Body of pancreas (tissue), 4 donors: ENCODE measurements at regions not wholly inside any gene's neighbourhood (a gene's known extent, or its start where the extent isn't known, plus 50 kb on each side); places are given as distances from the start of the nearest gene placed in this dataset.
A peak's percentile ranks its signal among the peaks of the same experiment; 100 is the strongest.

Source experiments
- ATAC-seq: fragments of 150-250 bp; one replicate; pipeline ENCODE4 v1.9.1; 2016
- DNase-seq, 4 donors: peaks; one replicate each; pipeline ENCODE4 v3.0.0-alpha.2; 2019
- H3K27ac ChIP-seq, 4 donors: fragments of 200-600 bp; sonication (generic); 1 replicate in 3 of 4; 2 replicates in 1 of 4; pipeline versions ENCODE4 v1.5.1 to v1.6.1; 2016 to 2019; ENCODE audit warnings: mild to moderate bottlenecking in 1 of 4, mixed read lengths in 1 of 4, moderate library complexity in 1 of 4
- H3K27me3 ChIP-seq, 2 donors: fragments of 200-600 bp; sonication (generic); one replicate each; pipeline ENCODE4 v1.6.0; 2016; ENCODE audit warnings: mild to moderate bottlenecking in 1 of 2
- H3K36me3 ChIP-seq, 2 donors: fragments of 200-600 bp; sonication (generic); replicated peaks in 1 of 2; 2 replicates each; pipeline ENCODE4 v1.5.1; 2016; ENCODE audit warnings: low read depth in 2 of 2; ENCODE audit not compliant: insufficient read depth in 1 of 2
- H3K4me1 ChIP-seq: fragments of 200-600 bp; sonication (generic); one replicate; pipeline ENCODE4 v1.6.0; 2016
- H3K4me3 ChIP-seq, 2 donors: fragments of 200-600 bp; sonication (generic); 1 replicate in 1 of 2; 2 replicates in 1 of 2; pipeline ENCODE4 v1.5.1; 2016 to 2019
- H3K9me3 ChIP-seq, 3 donors: fragments of 200-600 bp; sonication (generic); 1 replicate in 2 of 3; 2 replicates in 1 of 3; pipeline ENCODE4 v1.5.1; 2016
- POLR2A ChIP-seq, 3 donors: fragments of 450-650 bp; IDR thresholded peaks; one replicate each; pipeline ENCODE4 v1.6.1; 2016; ENCODE audit warnings: antibody characterized with exemption in 3 of 3, mild to moderate bottlenecking in 2 of 3
- WGBS, 2 donors: methylation state at CpG; one replicate each; pipeline ENCODE4 v1.1.5; 2017; 5-methylcytosine and 5-hydroxymethylcytosine counted together
- intact Hi-C: fragments of 100-400 bp; cut with DNase I; formaldehyde crosslinking; loops from one replicate; pipeline ENCODE4 v1.15.1; 2023
- TF ChIP-seq, protein P1 (sequence below), 7 experiments: fragments of 450-650 bp in 4 of 7; fragments of 200-600 bp in 3 of 7; sonication (generic) in 3 of 7; IDR thresholded peaks; one replicate each; pipeline ENCODE4 v1.5.1; 2016 to 2019; ENCODE audit warnings: antibody characterized with exemption in 7 of 7

DNA sequence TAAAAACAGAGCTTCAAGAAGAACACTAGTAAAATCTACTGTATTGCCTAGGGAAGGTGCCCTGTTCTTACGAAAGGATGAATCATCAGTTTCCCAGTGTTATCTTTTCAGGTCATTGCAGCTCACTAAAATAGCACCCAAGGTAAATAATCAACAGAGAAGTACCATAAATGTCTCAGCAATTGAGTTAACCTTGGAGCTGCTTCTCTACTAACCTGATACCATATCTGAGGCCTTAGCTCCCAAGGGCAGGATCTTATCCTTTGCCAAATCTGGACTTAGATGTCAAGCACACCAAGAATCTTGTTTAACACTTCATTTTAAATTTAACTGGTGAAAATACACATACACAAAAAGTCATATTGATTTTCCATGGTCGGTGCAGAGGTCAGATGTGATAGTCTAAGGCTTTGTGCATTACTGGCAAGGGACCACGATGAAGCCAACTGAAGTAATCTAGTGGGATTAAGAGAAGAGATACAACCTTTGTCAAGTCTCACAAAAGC is 81.5 kb downstream of the EDN1 start:
- ATAC-seq (peak; percentile 94), DNase-seq (peak in 1 of 4 donors; percentile 26)
- 7 to 19% methylated on average over 3 of the region's 3 CpGs for WGBS, 2 donors

DNA sequence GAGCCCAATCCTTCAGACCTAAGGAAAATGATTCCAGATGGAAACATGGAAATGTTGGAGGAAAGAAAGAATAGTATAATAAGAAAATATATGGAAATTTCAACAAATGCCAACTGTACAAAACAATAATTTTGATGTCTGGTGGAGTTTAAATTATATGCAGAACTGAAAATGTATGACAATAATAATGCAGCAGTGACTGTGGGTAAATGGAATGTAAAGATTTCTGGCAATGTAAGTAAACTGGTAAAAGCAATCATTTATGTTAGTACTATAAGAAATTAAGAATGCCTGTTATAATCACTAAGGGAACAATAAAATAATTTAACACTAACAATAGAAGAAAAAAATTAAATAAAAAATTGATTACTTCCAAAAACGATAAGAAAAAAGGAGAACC is 89.0 kb downstream of the EDN1 start:
- 75 to 80% methylated on average over 1 of the region's 1 CpG for WGBS, 2 donors
- Histone ChIP-seq H3K9me3 (no peaks in the 10 kb centered on the region), H3K27ac (no peak overlapping the region), H3K4me3 (no peak overlapping the region), H3K36me3 (no peaks in the 10 kb centered on the region), H3K27me3 (no peaks in the 10 kb centered on the region), H3K4me1 (no peaks in the 10 kb centered on the region)
- TF ChIP-seq POLR2A (IDR thresholded peaks at IDR 0.05) = no peak
- TF ChIP-seq, protein P1, sequence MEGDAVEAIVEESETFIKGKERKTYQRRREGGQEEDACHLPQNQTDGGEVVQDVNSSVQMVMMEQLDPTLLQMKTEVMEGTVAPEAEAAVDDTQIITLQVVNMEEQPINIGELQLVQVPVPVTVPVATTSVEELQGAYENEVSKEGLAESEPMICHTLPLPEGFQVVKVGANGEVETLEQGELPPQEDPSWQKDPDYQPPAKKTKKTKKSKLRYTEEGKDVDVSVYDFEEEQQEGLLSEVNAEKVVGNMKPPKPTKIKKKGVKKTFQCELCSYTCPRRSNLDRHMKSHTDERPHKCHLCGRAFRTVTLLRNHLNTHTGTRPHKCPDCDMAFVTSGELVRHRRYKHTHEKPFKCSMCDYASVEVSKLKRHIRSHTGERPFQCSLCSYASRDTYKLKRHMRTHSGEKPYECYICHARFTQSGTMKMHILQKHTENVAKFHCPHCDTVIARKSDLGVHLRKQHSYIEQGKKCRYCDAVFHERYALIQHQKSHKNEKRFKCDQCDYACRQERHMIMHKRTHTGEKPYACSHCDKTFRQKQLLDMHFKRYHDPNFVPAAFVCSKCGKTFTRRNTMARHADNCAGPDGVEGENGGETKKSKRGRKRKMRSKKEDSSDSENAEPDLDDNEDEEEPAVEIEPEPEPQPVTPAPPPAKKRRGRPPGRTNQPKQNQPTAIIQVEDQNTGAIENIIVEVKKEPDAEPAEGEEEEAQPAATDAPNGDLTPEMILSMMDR (IDR thresholded peaks at IDR 0.05) = no peak
- no peak for ATAC-seq
- intact Hi-C loops = no loop called here
- DNase-seq = no peak

More for the DNA sequence above, 81.5 kb downstream of the EDN1 start:
- Histone ChIP-seq H3K4me1 (peaks cover 40% of the 10 kb centered on the region), H3K4me3 (no peak overlapping the region), H3K9me3 (no peaks in the 10 kb centered on the region), H3K36me3 (no peaks in the 10 kb centered on the region), H3K27me3 (no peaks in the 10 kb centered on the region), H3K27ac (peak overlapping the region; percentile 47 to 60 (median 56))
- intact Hi-C loops = no loop called here
- no peak for TF ChIP-seq POLR2A (IDR thresholded peaks at IDR 0.05)
- TF ChIP-seq, protein P1 (IDR thresholded peaks at IDR 0.05) = no peak

DNA sequence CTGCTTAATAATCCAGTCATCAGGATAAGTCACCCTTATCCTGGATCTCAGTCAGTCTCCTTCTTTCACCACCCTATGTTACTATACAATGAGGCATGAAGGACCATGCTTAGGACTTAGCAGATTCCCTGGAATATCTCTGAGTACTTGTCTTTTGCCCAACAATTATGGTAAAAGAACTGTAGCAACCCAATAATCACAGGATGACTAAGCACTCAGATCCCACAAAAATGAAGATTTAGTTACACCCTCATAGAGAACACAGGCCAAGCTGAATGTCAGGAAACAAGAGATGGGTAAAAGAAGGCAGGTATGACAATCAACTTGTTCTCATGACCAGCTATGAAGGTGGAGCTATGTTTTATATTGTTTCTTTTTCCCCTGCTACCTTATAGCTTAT is 91.4 kb downstream of the EDN1 start:
- no peaks in the 10 kb centered on the region for H3K4me1 ChIP-seq

DNA sequence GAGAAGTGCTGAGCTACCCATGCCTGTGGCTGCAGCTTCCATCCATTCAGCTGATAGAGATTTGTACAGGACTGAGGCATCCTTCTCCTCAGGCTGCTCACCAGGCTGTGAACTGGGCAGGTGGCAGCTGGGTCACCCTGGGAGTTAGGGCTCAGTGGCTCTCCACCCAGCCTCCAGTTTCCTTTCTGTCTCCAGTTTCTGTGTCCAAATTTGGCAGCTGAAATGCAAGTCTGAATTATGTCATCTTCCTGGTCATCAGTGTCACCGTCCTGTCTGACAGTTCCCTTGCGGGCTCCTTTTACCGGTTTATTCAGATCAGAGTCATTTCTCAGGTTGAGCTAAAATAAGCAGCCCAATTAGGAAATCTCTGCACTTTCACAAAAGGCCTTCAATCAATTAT is 93.3 kb downstream of the EDN1 start:
- WGBS, 2 donors = 89 to 97% methylated on average over 3 of the region's 3 CpGs
- DNase-seq = no peak
- Histone ChIP-seq H3K36me3 (no peaks in the 10 kb centered on the region), H3K27me3 (no peaks in the 10 kb centered on the region), H3K4me1 (no peaks in the 10 kb centered on the region), H3K27ac (no peak overlapping the region), H3K4me3 (no peak overlapping the region), H3K9me3 (no peaks in the 10 kb centered on the region)
- no peak for ATAC-seq
- no peak for TF ChIP-seq POLR2A (IDR thresholded peaks at IDR 0.05)
- TF ChIP-seq, protein P1 (IDR thresholded peaks at IDR 0.05) = no peak
- intact Hi-C loops = no loop called here

More for the DNA sequence above, 91.4 kb downstream of the EDN1 start:
- H3K9me3 ChIP-seq = no peaks in the 10 kb centered on the region
- no peaks in the 10 kb centered on the region for H3K27me3 ChIP-seq
- H3K36me3 ChIP-seq = no peaks in the 10 kb centered on the region
- ATAC-seq (no peak), DNase-seq (no peak)
- intact Hi-C loops = no loop called here
- H3K4me3 ChIP-seq = no peak overlapping the region
- TF ChIP-seq, protein P1 (IDR thresholded peaks at IDR 0.05) = no peak
- no peak for TF ChIP-seq POLR2A (IDR thresholded peaks at IDR 0.05)
- no peak overlapping the region for H3K27ac ChIP-seq

DNA sequence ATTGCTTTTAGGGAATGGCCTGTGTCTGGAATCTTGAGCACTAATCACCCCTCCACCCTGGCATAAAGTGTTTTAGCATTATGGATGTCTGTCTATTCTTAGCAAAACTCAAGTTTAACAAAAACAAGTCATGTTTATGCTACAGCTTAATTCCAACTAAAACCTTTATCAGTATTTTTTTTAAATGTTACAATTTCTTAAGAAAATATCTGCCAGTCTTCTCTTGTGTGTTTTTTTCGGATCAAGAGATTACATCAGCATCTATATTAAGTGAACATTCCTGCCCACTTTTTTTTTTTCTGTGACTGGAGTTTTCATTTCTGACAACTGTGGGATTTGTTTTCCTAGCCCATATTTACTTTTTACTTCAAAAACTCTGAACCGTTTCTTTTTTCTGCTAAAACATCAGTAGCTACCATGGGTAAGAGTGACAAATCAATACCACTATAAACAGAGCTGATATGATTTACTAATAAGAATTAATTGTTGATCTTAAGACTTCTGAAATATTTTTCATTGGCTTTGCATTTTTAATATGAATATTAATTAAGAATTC is 94.3 kb downstream of the EDN1 start:
- no peak for ATAC-seq
- TF ChIP-seq, protein P1 (IDR thresholded peaks at IDR 0.05) = no peak
- TF ChIP-seq POLR2A (IDR thresholded peaks at IDR 0.05) = no peak
- 24 to 34% methylated on average over 2 of the region's 2 CpGs for WGBS, 2 donors

More for the DNA sequence above, 94.3 kb downstream of the EDN1 start:
- intact Hi-C loops = no loop called here
- H3K27me3 ChIP-seq = no peaks in the 10 kb centered on the region
- H3K9me3 ChIP-seq = no peaks in the 10 kb centered on the region
- no peaks in the 10 kb centered on the region for H3K36me3 ChIP-seq
- no peak overlapping the region for H3K27ac ChIP-seq
- H3K4me3 ChIP-seq = no peak overlapping the region
- no peak for DNase-seq
- no peaks in the 10 kb centered on the region for H3K4me1 ChIP-seq
